C1 segment of cervical spinal cord (tissue), 14 donors: ENCODE measurements at regions not wholly inside any gene's neighbourhood (a gene's known extent, or its start where the extent isn't known, plus 50 kb on each side); places are given as distances from the start of the nearest gene placed in this dataset.
A peak's percentile ranks its signal among the peaks of the same experiment; 100 is the strongest.

Source experiments
- DNase-seq, 14 donors: peaks; one replicate each; lab custom pipeline; 2025; lab: John Stamatoyannopoulos, UW

DNA sequence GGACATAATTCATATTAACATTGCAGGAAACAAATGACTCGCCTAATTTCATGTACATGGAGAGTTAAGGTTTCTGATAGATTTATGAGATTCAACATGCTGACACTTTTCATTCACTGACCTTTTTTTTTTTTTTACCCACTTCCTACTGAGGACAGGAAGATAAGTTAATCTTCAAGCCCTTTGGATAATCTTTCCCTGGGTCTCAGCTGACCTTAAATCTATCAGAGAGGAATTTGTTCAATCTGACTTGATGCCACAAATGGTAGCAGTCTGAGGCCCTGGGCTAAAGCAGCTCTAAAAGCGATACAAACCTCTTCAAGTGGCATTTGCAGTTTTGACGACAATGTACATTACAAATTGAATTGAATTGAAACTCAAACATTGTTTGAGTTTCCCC, 493.3 kb upstream of the SORCS1 start:
- no peak for DNase-seq

DNA sequence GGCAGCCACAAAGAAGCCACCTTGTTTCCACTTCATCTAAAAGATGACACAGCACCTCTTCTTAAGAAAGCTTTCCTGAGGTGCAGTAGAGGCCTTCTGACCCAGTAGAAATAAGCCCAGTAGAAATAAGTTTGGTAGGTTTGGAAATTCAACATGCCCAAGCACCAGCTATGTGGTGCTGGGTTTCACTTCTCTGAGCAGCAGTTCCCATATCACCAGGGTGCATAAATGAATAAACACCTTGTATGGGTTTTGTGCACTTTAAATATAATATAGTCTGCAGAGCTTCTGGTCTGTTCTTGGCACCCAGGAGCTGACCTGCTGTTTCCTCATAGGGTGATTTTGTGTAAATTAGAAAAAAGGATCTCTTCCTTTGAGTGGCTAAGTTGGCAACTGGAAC, 492.4 kb upstream of the SORCS1 start:
- DNase-seq: no peak

DNA sequence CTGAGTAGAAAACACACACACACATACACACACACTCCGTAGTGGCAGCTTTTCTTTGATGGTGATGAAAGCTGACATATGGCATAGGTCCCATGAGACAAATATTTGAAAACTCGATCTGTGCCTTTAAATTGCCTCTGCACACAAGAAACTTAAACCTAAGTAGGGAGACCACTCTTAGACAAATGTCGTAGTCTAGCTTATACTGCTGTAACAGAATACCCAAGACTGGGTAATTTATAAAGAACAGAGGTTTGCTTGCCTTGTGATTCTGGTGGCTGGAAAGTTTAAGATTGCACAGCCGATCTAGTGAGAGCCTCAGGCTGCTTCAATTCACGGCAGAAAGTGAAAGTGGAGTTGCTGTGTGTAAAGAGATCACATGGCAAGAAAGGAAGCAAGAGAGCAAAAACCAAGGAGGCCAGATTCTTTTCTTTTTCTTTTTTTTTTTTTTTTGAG, 489.4 kb upstream of the SORCS1 start:
- DNase-seq: no peak

DNA sequence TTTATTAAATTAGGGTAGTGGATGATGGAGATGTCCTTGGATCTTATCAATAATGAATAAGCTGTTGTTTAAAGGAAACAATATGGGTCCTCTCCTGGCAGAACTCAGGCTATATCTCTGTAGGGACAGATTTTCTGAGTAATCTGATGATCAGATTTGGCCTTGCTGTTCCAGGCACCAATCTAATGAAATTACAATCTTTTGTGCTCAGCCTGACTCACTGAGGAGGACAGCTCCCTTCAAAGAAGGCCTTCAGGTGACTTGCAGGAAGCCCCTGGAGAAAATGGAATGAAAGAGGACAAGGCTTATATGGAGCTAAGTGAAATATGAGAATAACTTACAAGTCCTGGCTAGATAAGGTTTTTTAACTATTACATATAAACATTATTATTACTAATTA, 486.4 kb upstream of the SORCS1 start:
- no peak for DNase-seq

DNA sequence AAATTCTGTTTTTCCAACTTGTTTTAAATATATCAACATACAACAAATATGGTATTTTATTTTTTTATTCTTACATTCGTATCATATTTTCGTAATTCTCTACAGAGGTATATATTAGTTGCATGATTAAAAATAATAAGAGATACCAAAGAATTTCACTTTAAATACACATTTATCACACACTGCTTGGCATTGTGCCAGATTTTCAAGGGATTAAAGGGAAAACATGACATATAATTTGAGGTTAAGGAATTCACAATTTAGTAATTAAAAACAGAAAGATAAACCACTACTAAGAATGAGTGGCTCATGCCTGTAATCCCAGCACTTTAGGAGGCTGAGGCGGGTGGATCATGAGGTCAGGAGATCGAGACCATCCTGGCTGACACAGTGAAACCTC, 484.7 kb upstream of the SORCS1 start:
- no peak for DNase-seq

DNA sequence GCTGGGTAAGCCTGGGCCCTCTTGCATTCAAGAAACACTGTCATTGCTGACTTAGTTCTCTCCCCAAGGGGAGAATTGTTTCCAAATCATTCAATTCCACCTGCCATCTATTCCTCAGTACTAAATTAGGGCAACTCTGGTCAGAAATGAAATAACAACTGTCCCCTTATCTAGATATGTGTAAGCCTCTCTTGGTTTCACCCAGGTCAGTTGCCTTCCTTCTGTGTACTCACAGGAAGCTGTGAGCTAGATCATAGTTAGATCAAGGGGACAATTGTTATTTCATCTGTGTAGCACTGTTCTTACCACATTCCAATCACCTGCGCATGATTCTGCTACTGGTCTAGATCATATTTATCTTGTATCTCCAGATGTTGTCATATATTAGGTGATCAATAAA, 483.0 kb upstream of the SORCS1 start:
- DNase-seq: no peak

DNA sequence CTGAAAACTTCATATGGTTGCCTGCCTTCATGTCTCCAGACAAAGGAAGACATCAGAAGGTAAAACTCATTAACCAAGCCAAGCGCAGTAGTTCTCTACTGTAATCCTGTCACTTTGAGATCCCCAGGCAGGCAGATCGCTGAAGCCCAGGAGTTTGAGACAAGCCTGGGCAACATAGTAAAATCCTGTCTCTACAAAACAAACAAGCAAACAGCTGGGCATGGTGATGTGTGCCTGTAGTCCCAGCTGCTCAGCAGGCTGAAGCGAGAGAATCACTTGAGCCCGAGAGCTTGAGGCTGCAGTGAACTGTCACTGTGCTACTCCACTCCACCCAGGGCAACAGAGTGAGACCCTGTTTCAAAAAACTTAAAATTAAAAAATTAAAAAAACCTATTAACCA, 467.4 kb upstream of the SORCS1 start:
- DNase-seq: no peak

DNA sequence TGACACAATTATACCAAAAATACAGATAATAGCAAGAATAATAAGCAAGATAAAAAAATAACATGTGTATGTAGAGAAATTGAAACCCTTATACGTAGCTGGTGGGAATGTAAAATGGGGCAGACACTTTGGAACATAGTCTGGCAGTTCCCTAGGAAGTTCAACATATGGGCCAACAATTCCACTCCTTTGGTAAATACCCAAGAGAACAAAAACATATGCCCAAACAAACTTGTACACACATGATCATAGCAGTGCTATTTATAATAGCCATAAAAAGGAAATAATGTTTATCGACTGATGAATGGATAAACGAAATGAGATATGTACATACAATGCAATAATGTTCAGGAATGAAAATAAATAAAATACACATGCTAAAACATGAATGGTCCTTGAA, 462.4 kb upstream of the SORCS1 start:
- DNase-seq: no peak

DNA sequence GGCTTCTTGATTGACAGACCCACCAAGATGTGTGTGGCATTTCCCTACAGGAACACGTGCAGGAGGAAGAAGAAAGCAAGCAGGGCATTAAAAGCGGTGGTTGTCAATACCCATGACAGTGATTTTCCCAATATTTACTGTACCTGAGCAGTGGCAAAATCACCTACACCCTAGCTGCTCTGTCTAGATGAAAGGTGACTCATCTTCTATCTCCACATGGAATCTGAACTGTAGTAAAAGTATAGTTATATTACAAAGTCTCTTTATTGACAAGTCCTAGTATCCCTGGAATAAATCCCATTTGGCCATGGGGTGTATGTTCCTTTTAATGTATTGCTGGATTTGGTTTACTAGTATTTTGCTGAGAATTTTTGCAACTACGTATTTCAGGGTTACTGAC, 458.8 kb upstream of the SORCS1 start:
- DNase-seq: no peak

DNA sequence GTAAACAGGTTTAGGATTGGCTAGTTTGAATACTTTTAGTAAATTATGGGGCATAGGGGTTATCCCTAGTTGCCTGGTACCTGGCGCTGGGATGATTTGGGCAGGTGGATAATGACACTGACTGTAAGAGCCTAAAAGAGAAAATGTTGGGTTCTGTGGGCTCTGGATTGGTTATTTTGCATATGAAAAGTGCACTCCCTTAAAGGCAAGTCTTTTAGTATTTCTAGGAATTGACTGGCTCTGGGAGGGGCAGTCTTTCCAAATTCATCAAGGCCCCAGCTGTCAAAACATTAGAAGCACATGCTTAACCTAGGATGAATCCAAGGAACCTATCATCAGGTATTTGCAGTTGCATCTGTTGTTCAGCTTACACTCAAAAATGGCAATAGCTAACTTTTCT, 454.6 kb upstream of the SORCS1 start:
- no peak for DNase-seq

DNA sequence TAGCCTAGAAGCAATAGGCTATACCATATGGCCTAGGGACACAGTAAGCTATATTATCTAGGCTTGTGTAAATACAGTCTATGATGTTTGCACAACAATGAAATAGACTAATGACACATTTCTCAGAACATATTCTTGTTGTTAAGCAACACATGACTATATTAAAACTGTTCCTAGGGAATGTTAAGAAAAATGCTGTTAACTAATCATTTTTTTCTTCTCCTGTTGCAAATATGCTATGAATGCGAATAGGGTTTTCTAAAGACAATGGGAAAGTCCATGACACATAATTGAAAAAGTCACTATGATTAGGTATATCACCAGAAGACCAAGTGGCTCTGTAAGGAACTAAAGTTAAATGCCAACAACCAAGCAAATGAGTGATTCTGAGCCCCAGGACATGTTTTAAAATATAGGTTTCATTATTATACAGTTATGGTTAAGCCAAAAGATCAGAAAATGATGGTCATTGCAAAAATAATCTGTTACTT, 454.0 kb upstream of the SORCS1 start:
- DNase-seq: no peak

DNA sequence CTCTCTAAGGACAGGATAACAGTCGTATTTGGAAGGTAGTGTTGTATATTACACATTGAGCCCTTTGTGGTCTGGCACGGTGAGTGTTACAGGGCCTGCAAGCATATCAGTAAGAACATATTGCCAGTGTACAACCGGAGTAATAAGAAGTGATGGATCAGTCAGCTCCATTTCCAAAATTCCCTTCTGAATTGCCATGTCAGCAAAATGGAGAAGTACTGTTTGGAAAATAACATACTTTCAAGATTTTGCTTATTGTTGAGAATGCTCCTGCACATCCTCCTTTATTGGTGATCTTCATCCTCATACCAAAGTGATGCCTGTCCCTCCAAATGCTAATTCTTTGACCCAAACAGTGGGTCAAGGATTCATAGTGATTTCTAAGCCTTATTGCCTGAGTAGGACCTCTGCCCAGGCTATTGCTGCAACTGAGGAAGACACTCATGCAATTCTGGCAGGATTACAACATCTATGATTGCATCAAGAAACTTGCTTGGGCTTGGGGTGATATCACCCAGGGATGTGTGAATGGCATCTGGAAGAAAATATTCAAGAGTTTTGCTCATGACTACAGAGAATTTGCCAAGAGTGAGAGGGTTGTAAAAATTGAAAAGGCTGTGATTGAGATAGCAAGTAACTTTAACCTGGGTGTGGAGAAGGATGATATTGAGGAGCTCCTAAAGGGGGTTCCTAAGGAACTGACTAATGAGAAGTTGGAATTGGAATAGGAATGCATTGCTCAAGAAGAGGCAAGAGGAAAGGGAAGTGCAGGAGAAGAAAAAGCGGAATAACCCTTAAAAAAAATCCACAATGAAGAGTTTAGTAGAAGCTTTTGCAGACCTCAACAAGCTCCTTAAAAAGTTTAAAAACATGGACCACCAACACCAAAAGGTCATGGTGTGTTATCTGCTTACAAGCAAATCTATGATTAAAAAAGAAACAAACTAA, 452.2 kb upstream of the SORCS1 start:
- DNase-seq: no peak

DNA sequence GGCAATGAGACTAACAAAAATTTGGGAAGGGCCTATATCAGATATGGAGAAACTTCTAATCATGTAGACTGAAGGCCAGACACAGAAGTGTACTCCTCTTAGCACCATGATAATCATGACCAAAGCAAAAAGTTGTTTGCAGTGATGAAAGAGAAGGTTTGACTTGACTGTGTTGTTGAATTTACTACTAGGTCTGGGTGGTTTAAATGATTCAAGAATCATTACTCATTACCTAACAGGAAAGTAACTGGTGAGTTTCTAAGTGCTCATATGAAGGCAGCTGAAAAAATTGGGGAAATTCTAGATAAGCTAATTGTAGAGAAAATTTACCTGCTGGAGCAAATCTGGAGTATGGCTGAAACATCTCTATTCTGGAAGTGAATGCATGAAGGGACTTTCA, 451.5 kb upstream of the SORCS1 start:
- DNase-seq: no peak

DNA sequence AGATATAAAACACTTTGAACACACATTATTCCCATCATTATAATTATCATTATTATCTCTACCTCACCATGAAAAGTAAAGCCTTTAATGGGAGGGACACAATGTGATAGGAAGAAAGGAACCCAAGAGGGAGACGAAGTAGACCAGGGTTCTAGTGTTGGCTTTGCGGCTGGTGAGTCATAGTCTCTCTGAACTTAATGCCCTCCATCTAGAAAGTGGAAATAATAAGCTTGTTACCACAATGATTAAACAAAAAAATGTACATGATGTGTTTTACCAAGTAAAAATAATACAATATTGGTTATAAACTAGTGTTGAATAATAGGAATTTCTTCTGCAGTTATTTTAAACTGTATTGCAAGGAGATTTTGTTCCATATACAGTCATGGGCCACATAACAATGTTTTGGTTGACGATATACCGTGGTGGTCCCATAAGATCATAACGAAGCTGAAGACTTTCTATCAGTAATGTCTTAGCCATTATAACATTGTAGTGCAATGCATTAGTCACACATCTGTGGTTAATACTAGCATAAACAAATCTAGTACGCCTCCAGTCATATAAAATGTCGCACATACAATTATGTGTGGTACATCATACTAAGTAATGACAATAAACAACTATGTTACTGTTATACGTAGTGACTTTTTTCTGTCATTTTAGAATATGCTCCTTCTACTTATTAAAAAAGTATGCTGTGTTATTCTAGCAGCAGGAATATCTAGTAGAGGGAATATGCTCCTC, 450.6 kb upstream of the SORCS1 start:
- DNase-seq: no peak

DNA sequence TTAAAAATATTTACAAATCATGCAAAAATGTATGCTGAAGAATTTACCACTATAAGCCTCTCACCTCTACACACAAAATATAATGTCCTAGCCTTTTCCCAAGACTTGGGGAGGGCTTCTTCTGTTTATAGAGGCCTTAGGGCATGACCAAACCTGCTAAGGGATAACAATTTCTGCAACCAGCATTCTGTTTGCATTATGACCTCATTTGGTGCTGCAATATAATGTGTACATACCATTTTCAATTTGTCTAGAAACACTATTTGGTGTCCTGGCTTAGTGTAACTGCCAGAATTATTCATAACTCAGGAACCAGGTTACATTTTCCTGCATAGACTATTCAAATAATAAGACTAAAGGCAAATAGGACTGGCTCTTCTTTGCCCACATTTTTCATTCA, 446.6 kb upstream of the SORCS1 start:
- no peak for DNase-seq

DNA sequence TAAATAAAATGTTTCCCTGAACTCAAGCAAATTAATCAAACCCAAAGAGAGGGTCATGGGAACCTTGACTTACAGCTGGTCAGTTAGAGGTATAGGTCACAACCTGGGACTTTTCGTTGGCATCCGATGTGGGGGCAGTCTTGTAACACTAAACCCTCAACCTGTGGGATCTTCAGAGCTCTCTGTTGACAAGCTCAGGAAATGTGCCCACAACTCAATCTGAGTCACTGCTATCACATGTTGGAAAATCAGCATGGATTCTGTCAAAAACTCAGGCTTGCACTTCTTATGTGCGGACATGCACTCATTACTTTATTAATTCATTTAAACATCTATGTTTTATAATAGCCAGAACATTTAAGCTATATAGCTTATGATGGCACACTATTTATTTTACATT, 424.6 kb upstream of the SORCS1 start:
- DNase-seq: no peak

DNA sequence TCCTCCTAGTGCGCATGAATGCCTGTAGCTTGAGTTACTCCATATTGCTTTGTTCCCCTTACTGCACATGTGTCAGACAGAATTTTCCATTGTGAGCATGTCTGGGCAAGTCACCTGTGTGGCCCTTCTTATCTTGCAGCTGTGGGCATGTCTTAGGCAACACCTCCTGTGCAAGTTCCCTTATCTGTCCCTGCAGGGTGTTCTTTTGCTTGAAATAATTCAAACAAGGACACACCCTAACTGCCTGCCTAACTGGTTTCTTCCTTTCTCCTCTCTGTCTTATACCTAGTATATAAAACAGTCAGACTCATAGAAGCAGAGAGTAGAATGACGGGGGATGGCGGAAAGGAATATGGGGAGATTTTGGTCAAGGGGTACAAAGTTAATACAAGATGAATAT, 421.1 kb upstream of the SORCS1 start:
- no peak for DNase-seq

DNA sequence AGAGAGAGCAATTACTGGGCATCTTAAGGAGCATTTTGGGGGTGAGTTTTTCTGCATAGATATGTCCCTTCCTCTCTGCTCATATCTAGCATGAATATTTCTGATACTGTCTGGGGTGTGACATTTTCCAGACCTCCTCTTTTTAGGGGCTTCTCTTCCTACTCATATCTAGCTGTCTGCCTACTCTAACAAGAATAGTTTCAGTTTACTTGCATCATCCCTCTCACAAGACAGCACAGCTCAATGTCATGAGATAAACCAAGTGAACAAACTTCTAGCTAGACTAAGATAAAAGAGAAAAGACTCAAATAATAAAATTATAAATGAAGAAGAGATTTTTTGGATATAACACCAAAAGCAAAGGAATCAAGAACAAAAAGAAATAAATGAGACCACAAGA, 419.5 kb upstream of the SORCS1 start:
- no peak for DNase-seq

DNA sequence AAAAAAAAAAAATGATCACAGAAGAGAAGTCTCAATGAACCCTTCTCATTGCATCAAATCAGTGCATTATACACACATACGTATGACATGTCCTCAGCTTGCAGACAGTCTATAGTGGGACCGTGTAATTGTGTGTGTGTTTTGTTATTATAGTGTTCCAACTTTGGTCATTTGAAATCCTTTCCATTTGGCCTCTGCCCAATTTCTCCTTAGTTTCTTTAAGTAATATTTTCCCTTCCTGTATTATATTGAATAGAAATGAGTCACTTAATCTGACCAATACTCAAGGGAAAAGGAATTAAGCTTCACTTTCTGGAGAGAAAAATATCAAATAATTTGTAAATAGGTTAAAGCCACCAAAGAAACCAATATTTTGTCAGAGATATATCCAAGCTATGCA, 415.5 kb upstream of the SORCS1 start:
- no peak for DNase-seq

DNA sequence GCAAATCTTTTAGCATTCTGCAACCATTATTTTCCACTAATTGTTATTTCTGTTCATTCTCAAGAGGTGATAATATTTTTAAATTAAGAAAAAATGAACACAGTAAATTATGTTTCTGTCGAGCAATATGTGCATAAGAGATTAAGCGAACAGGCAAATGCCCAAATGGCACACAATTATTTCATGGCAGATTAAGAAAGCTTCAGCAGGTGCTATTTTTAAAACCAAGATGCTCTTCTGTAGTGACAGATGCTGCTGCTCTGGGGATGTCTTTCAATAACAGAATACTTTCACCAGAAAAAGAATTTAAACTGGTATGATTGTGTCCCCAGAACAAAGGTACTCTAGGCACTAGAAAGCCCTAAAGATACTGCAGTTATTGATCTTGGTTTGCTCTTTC, 412.7 kb upstream of the SORCS1 start:
- DNase-seq: peak in 1 of 14 donors; percentile 35

DNA sequence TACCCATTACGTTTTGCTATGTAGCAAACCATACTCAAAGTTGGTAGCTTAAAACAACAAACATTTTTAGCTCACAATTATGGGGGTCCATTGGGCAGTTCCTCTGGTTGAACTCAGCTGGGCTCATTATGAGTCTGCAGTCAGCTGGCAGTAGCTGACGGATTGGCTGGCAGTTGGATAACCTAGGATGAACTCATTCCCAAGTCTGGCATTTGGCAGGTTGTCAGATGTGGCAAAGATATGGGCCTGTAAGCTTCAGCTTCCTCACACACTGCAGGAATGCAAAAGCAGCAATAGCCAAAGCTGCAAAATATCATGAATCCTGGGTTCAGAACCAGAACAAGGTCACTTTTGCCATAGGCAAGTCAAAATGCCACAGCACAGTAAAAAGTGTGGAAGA, 412.2 kb upstream of the SORCS1 start:
- DNase-seq: peak in 2 of 14 donors; percentile 2 to 59

DNA sequence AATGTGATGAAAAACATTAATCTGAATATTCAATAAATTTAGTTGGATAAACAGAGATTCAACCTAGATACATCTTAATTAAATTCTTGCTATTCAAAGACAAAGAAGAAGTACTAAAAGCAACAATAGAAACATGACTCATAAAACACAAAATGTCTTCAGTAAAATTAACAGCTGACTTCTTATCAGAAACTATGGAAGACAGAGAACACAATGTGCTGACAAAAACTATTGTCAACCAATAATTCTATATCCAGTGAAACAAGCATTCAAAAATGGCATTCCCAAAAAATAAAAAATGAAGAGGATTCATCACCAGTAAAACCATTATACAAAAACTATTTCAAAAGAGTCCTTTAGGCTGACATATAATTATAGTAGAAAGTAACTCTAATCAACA, 400.5 kb upstream of the SORCS1 start:
- no peak for DNase-seq

DNA sequence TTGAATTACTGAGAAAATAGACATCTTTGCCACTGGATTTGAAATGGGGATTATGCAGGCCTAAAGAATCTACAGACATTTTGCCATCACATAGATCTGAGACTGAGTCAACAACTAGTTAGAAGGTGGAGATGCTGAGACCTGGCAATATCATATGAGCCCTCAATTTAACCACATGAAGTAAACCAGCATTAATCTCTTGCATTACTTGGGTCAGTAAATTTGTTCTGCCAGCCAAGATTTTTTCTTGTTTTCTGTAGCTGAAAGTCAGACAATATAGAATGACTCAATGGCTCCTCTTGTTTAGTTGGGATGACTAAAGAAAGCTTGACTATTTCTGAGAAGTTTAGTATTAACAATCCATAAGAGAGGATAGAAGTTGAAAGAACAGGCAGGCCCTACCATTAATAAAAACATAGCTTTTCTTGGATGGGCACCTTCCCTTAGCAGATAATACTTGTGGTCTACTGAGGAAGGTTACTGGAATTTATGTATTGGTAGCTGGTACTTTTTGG, 396.7 kb upstream of the SORCS1 start:
- no peak for DNase-seq
